ENCODE measurements at regions not wholly inside any gene's neighbourhood (a gene's known extent, or its start where the extent isn't known, plus 50 kb on each side); places are given as distances from the start of the nearest gene placed in this dataset.

DNA sequence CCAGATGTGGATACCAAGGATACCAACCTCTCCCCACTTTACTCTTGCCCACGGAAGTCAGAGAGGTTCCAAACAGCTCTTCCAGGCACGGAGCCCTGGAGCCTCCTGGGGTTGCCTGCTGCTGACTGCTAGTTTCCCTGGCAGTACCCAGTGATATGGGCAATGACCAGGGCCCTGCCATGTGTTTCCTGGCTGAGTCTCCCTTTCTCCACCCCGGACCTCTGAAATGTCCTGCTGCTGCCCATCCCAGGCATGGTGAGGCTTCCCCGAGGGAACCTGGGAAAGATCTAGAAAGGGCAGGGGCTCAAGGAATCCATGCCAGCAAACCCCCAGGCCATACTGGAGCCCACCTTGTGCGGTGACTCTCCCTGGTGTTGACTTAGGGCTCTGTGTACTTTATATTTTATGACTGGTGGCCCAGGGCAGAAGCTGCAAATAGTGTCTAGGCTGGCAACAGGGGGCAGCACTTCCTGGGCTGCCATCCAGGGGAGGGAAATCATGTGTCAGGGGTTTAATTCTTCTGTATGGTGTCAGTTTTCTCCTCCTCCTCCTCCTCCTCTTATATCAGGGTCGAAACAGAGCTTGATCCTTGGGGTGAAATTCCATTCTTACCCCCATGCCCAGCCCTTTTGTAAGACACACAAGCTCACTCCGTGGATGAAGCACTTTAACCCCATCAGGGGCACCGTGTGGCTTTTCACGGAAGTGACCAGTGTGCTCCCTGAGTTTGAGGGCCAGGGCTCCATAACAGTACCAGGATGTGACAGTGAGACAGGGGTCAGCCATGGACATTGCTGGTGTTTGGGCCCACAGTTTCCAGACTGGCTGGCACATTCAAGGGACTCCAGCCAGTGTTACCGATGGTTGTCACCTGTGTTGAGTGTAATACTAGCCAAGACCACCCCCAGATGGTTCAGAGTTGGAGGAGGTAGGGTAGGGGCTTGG is 62.4 kb upstream of the GDF10 start:
- DNase-seq, result no peak

GRCh38 chr10:47238331-47239095 is 61.5 kb upstream of the GDF10 start:
- no peak for DNase-seq

DNA sequence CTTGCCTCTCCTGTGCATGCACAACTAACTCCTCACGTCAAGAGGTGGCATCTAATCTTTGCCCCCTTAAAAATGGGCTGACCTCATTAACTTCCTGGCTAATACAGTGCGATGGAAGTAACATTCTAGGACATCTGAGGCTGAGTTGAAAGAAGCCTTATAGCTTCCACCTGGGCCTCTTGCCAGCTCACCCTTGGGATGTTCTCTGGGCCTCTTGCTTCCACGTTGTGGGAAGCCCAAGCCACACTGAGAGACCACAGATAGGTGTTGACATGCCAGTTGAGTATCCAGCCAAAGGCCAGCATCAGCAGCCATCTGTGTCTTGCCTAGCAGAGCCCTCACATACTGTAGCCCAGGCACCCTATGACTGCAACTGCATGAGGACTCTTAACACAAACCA is 60.8 kb upstream of the GDF10 start:
- no peak for DNase-seq

DNA sequence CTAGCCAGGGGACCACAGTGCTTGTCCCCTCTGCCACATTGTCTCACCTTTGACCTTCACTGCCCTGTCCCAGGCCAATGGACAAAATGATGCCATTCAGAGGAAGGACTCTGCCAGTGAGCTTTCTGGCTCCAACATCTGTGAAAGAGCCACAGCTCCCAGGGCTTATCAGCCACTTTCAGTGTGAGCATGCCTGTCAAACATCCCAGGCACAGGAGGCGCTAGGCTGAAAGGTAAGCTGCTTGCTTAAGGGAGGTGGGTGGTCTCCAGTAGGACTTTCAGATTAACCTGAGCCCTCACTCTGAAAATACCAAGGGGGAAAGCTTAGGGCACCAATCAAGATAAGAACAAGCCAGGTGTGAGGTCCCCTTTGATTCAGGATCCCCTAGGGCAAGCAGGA is 59.8 kb upstream of the GDF10 start:
- no peak for DNase-seq

- DNase-seq, result no peak
These were observed 58.7 kb upstream of the GDF10 start for GRCh38 chr10:47241256-47241655.

DNA sequence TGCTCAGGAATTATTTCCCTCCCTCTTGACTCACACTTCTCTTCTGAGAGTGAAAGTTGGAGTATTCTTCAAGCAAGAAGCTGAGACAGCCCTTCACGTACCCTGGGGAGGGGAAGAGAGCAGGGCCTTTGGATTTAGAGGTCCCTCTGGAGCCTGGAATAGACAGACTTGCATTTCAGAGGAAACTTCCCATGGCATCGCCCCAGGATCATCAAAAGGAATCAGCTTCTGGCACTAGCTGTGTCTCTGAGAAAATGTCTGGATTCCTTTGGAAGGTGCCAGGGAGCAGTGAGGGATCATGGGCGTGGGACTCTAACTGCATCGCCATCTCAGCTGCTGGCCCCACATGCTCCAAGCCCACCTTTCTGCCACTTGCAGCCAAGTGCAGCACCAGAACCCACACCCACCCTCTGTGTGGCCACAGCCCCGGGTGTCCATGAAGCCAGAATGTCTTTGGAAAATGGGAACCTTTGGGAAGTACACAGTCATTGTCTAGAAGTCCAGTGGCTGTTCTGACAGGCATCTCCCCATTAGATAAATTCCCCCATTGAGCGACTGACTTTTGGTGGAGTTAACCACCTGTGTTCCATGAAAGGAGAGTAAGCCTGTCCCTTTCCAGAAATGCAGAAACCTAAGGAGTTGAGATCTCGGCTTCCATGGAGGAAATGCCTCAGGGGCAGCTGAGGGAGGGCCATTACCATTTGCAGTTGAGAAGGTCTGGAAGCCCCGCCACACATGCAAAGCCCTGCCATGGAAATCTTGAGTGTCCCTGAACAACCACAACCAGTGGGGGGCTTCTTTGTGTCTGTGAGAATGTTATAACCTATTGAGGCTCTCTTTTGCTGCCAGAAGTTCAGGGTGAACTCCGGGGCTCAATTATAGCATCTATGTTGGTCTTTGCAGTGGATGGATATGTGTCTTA is 57.8 kb upstream of the GDF10 start:
- no peak for DNase-seq

DNA sequence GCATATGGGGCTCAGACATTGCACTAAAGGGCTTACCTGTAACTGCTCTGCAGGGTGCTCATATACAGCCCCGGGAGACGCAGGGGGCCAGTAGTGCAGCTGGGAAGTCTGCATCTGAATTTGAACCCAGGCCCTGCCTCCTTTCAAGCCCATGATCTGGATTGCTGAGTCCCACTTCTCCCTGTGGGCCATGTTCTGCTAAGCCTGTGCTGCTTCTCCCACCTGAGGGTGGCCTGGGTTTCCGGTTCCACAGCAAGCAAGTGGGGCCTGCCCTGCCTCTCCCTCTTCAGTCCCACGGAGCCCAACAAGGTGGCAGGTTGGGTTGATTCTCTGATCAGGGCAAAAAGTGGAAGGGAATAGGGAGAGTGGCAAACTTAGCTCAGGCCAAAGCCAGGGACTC is 56.6 kb upstream of the GDF10 start:
- DNase-seq, result no peak

DNA sequence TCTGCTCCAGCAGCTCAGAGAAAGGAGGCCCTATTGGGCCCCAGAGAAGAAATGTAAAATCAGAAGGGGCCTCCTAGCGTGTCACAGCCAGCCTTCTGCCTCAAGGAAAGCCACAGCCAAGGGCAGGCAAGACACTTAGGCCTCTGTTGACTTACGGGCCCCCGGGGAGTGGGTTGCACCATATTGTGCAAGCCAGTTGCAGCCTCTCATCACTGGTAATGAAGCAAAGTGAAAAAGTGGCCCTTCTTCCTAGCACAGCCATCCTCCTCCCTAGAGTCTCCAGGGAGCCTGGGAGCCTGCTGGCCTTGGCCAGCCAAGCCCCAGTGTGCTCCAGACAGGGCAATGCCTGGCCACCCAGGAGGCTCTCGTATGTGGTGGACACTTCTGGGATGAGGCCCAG is 56.2 kb upstream of the GDF10 start:
- DNase-seq, result no peak

DNA sequence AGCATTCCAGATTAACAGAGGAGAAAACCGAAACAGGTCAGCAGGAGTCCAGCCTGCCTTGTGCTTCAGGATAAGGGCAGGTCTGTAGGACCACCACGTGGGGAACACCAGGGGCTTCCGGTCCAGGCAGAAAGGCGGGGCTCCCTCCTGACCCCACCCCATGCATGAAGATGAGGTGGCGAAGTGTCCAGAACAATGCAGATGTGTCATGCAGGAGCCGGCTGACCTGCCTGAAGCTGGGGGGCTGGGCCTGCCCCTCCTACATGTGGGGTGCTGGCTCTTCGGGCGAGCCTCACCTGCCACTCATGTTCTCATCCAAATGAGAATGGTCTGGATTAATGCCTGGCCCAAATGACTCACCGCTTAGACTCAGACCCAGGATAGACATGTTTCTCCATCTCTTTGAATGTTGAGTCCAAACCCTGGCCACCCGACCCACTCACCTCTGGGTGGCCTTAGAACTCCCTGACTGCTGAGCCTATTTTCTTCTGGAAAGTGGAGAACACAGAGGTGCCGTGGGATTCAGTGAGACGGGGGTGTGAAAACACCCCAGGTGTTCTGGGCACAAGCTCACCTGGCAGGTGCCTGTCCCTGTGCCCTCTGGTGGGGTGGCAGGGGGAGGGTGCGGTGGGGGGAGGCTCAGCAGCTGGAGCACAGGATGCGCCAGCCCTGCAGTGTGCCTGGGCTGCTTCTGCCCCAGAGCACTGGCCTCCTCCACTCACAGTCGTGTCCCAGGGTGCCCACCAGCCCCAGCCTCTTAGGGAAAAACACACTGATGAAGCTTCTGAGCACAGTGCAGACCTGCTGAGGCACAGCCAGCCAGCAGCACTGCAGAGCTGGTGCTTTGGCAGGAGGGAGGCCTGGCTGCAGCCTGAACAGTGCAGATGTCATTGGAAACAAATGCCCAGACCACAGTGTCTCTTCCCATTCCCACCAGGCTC is 55.2 kb upstream of the GDF10 start:
- no peak for DNase-seq

DNA sequence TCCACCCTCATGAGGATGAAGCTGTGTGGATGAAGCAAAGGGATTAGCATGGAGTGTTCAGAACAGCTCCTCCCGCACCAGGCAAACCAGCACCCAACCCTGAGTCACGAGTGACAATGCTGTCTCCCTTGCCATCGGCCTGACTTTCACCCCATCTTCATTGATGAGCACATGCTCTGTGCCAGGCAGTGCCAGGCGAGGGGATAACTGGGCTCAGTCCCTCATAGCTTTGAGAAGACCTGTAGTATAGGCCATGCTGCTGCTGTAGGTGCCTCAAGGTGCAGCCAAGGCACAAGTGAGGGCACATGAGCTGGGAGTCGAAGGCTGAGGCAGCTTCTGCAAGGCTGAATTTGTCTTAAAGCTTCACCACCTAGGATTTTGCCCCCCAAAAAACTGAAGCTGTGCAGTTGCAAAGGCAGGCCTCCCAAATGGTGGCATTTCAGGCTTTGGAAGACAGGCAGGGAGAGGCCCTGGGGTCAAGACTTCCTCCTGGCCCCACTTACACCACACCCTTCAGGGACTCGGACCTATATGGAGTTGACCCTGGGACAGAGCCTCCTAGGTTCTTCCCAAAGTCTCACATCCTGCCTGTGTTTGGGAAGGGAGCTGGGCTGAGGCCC is 54.2 kb upstream of the GDF10 start:
- no peak for DNase-seq

DNA sequence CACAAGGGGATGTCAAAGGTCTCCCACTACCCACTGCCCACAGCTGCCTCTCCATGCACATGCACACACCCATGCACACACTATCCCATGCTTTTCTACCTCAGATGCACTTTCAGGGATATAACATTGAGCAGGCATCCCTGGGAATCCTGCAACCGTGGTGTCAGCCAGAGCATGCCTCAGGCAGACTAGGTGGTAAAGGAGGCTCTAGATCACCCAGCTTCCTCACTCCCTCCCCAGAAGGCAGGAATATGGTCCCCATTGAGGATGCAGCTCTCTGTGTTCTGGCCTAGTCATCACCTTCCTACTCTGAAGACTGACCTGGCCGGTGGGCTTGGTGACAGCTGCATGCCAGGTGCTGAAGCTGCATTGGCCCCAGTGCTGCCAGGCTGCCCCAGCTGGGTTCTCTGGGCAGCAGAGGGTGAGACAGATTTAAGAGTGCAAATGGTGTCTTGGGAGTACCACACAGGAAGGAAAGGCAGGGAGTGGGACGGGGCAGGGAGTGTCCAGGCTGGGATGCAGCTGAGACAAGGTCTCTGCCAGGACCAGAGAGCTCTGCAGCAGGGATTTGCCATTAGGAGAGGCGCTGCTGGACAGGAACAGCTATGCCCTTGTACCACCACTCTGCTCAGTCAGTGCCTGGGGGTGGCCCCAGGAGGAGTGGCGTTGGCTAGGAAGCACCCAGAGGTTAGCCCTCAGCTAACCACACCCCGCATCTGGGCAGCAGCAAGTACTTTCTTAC is 53.4 kb upstream of the GDF10 start:
- DNase-seq, result no peak

DNA sequence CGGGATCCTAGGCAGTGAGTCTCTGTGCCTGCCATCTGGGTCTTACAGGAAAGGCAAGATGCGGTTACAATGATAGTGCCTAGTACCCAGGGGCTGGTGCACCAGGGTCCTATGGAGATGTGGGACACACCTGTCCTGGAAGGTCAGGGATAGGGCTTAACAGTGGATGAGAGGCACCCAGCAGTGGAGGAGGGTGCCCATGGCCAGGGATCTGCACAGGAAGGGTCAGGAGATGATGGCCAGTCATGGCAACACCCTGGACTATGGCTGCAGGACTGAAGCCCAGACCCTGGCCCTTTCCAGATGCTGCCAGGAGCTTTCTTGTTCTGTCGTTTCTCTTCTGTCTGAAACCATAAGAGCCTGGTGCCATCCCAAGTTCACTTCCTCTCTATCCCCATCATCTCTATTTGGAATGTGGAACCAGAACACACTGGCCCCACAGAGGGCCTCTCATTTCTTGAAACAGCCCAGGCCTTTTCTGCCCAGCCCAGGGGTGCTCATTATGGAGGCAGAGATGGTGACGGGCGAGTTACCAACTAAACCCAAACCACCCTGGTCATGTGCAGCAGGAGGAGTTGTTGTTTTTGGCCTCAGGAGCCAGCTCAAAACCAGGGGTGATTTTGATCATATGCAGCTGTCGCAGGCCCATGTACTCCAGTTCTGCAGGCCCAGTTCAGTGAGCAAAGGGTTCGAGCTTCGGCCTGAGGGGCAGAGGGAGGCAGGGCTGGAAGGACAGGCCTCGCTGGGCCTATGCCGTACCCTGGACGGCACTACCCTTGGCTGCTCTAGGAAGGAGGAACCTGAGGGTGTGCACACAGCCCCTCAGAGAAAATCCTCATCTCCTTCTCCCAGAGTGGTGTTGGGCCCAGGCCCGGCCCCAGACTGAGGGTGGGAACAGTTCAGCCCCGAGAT is 52.6 kb upstream of the GDF10 start:
- no peak for DNase-seq

- DNase-seq, result no peak
These were observed 51.5 kb upstream of the GDF10 start for GRCh38 chr10:47248386-47249090.

DNA sequence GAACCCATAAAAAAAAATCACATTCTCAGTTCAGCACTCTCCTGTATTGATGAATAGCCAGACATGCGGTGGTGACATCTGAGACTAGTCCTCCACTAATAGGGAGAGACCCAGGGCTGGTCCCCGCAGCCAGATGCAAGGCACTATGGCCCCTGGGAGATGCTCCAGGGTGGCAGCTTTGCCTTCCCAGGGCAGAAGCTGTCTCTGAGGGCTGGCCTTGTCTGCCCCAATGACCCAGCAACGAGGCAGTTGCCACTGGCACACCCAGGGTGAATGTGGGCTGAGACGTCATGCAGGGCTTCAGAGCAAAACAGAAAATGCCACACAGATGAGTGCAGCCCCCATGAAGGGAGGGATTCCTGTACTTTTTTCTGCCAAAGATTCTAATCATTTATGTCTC is 50.1 kb upstream of the GDF10 start:
- DNase-seq, result no peak

All from NCI-H1105 (cell line).